ENCODE measurements at regions not wholly inside any gene's neighbourhood (a gene's known extent, or its start where the extent isn't known, plus 50 kb on each side); places are given as distances from the start of the nearest gene placed in this dataset.

DNA sequence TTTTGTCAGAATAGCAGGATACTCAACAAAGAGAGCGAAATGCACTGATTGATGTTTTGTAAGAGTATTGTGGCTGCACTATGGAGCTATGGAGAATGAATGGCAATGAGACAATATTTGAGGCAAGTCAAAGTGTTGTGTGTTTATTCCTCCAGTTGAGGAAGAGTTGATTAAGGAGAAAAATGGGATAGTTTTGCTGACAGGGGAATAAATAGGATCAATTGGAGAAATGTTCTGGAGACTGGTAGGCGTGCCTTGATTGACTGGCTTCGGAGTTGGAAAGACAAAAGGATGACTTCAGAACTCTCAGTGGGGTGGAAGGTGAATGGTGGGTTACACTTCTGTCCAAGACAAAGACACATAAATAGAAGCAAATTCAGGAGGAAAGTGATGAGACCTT, 1254.9 kb upstream of the TMEM132C start:
- DNase-seq (ENCODE audit: low read depth): no peak
- TF ChIP-seq, protein P1, sequence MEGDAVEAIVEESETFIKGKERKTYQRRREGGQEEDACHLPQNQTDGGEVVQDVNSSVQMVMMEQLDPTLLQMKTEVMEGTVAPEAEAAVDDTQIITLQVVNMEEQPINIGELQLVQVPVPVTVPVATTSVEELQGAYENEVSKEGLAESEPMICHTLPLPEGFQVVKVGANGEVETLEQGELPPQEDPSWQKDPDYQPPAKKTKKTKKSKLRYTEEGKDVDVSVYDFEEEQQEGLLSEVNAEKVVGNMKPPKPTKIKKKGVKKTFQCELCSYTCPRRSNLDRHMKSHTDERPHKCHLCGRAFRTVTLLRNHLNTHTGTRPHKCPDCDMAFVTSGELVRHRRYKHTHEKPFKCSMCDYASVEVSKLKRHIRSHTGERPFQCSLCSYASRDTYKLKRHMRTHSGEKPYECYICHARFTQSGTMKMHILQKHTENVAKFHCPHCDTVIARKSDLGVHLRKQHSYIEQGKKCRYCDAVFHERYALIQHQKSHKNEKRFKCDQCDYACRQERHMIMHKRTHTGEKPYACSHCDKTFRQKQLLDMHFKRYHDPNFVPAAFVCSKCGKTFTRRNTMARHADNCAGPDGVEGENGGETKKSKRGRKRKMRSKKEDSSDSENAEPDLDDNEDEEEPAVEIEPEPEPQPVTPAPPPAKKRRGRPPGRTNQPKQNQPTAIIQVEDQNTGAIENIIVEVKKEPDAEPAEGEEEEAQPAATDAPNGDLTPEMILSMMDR (IDR thresholded peaks at IDR 0.05; ENCODE audit: low read length, missing control alignments): no peak
- H3K4me3 ChIP-seq (replicated peaks; ENCODE audit: low read depth, low read length): no peak overlapping the region

DNA sequence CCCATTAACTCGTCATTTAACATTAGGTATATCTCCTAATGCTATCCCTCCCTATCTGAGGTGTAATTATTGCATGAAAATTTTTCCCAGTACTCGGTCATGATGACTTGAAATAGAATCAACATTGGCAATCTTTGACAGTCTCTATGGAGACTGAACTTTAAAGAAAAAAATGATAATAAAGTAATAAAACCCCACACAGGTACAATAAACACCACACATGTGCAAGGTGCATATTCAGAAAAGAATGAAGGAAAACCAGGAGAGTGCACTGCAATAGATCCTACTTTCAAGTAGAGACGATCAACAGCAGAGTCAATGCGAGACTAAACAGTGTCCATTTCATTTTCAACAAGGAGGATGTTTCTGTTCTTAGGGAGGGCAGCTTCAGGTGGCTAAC, 1253.8 kb upstream of the TMEM132C start:
- DNase-seq (ENCODE audit: low read depth): no peak
- H3K4me3 ChIP-seq (replicated peaks; ENCODE audit: low read depth, low read length): no peak overlapping the region
- TF ChIP-seq, protein P1 (IDR thresholded peaks at IDR 0.05; ENCODE audit: low read length, missing control alignments): no peak

DNA sequence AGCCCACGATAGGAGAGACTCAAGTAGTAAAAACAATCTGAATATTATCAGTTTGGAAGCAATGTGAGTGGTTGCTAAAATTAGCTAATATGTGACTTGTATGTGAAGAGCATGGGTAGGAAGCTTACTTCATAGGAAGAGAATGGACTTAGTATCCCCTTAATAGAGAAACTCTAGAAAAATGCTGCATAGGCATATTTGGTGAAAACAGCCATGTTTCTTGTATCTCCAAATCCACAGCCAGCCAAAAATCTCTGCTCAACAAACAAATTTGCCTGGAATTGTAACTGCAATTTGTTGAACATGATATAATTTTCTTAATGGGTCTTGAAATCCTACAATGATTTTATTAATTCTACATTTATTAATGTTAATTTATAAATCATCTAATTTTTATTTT, 1252.9 kb upstream of the TMEM132C start:
- TF ChIP-seq, protein P1 (IDR thresholded peaks at IDR 0.05; ENCODE audit: low read length, missing control alignments): no peak
- DNase-seq (ENCODE audit: low read depth): no peak

DNA sequence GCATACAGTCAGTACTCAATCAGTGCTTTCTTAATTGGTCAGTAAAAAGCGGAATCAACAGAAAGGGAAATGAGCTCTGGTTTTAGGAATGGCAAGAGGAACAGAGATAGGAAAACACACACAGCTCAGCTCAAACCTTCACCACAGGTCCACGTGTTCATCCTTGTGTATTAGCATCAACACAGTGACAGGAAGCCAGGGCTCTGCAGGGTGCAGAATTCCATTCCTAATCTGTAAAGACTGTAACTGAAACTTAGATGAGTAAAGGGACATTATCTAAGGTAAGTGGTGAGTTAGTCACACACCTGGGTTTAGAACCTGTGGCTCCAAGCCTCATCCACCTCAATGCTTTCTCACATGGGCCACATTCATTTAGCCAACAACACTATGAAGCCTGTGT, 1242.2 kb upstream of the TMEM132C start:
- TF ChIP-seq, protein P1 (IDR thresholded peaks at IDR 0.05; ENCODE audit: low read length, missing control alignments): no peak
- DNase-seq (ENCODE audit: low read depth): no peak
- H3K4me3 ChIP-seq (replicated peaks; ENCODE audit: low read depth, low read length): no peak overlapping the region

More for the DNA sequence above, 1252.9 kb upstream of the TMEM132C start:
- H3K4me3 ChIP-seq (replicated peaks; ENCODE audit: low read depth, low read length): no peak overlapping the region

DNA sequence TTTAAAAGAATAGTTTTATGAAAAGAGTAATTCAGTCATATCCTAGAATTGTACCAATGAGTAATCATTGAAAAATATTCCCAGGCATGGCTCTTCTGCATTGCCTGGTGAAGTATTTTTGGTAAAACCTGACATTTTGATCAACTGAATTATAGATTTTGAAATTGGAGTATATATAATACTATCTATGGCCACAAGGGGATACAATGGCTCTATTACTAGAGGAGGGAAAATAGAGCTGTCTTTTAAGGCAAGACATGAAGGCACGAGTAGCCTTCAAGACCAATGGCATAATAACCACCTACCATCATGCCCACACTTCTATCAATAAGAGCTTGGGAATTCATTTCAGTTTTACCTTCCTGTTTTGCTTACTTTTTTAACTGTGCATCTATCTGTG, 1241.4 kb upstream of the TMEM132C start:
- DNase-seq (ENCODE audit: low read depth): peak; percentile 1
- TF ChIP-seq, protein P1 (IDR thresholded peaks at IDR 0.05; ENCODE audit: low read length, missing control alignments): no peak
- H3K4me3 ChIP-seq (replicated peaks; ENCODE audit: low read depth, low read length): no peak overlapping the region

DNA sequence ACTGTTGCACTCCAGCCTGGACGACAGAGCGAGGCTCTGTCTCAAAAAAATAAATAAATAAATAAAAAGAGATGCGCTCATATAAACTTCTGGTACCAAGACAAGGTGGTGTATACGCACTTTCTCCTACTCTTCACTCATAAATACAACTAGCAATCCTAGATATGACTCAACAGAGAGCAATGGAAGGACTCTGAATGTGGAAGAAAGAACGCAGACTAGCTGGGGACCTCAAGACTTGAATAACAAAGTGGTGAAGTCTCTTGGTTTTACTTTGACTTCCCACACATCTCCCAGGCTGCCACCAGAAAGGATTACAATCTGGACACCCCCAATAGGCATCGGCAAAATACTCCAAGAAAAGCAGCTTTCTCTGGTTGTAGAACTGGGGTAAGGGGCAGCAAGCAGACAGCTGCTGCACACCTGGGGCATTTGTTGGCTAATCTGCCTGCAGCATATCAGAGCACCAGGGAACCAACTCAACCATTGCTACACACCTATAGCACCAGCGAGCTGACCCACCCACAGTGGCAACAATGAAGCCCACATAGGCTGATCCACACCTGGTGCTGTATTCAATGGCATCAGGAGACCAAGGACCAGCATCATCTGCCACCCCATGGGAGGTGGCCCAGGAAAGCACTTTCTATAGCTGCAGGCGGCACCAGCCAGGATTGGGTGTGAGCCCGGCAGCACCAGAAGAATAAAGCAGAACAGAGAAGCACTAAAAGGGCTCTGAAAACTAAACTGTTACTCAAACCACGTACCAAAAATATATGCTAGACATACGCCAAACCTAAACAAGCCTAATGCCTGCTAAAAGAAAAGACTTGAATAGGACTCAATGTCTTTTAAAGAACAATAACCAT, 1231.7 kb upstream of the TMEM132C start:
- H3K4me3 ChIP-seq (replicated peaks; ENCODE audit: low read depth, low read length): no peak overlapping the region
- DNase-seq (ENCODE audit: low read depth): no peak
- TF ChIP-seq, protein P1 (IDR thresholded peaks at IDR 0.05; ENCODE audit: low read length, missing control alignments): no peak

DNA sequence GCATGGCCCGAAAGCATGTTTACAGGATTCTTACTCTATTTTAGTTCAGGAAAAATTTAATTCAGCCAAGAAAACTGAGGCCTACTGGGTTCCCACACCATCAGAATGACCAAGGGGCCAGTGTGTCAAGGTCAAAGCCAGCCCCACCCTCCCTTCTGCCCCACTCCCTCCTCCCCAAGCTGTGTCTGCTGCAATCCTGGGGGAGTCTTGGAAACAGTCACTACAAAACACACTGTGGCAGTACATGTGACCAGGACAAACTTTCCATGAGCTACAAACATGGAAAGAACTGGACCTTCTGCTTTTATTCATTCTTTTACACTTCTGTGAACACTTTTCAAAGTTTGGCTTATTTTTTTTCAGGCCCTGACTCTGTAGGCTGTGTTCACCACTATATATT, 1228.8 kb upstream of the TMEM132C start:
- no peak overlapping the region for H3K4me3 ChIP-seq (replicated peaks; ENCODE audit: low read depth, low read length)
- no peak for DNase-seq (ENCODE audit: low read depth)
- TF ChIP-seq, protein P1 (IDR thresholded peaks at IDR 0.05; ENCODE audit: low read length, missing control alignments): no peak

All from fibroblast of pulmonary artery (primary cell).